HepG2 (cell line): ENCODE measurements at regions not wholly inside any gene's neighbourhood (a gene's known extent, or its start where the extent isn't known, plus 50 kb on each side); places are given as distances from the start of the nearest gene placed in this dataset.

Experiments
- ATAC-seq: fragments of 200-7000 bp; cut with Tn5 transposase; 3 replicates; pipeline ENCODE4 v1.9.1; 2020; ENCODE audit warnings: mild to moderate bottlenecking, moderate library complexity
- BruUV-seq: library from RNA; stranded (reverse); fragments of 400-500 nt; replicated peaks from 2 replicates; lab custom pipeline; 2021; lab: Mats Ljungman, UMichigan
- CTCF ChIA-PET: fragments of 300-600 bp; formaldehyde crosslinking; extraction: SDS; loops from one replicate; lab custom pipeline; 2021; ENCODE audit warnings: low total read pairs, inconsistent platforms, low intra/inter-chr PET ratio; lab: Yijun Ruan, JAX
- POLR2A ChIA-PET: fragments of 350-600 bp; sonication (Branson Sonifier 250); formaldehyde crosslinking; loops from one replicate; lab custom pipeline; 2020; ENCODE audit warnings: antibody characterized with exemption, inconsistent platforms; lab: Yijun Ruan, JAX
- DNase-seq: peaks from one replicate; pipeline ENCODE4 v3.0.0-alpha.2; 2015; ENCODE audit warnings: low spot score
- FAIRE-seq: peaks from 3 replicates; lab custom pipeline; 2011; peaks lifted over from hg19 to GRCh38; lab: Jason Lieb, UNC
- H2AFZ ChIP-seq: one replicate; pipeline ENCODE4 v1.6.1; 2011; ENCODE audit warnings: low read length, inconsistent platforms
- H3K27ac ChIP-seq: fragments of 300-600 bp; 3 replicates; pipeline ENCODE4 v1.8.0; 2011; ENCODE audit warnings: mixed run types, mild to moderate bottlenecking, mixed read lengths, low read length, inconsistent platforms; ENCODE audit not compliant: insufficient read depth; ENCODE audit errors: extremely low read length
- H3K27me3 ChIP-seq, 2 experiments: fragments of 200-600 bp in 1 of 2; 2 replicates in 1 of 2; 3 replicates in 1 of 2; pipeline versions ENCODE4 v1.6.0 to v1.8.0; 2011; ENCODE audit warnings: low read length in 2 of 2, mild to moderate bottlenecking in 2 of 2, moderate library complexity in 2 of 2, inconsistent platforms in 1 of 2; ENCODE audit not compliant: insufficient read depth in 2 of 2, control insufficient read depth in 1 of 2
- H3K36me3 ChIP-seq, 2 experiments: fragments of 200-600 bp in 1 of 2; replicated peaks in 1 of 2; 2 replicates in 1 of 2; 3 replicates in 1 of 2; pipeline versions ENCODE4 v1.5.1 to v1.8.0; 2011; ENCODE audit warnings: low read length in 2 of 2, inconsistent platforms in 1 of 2; ENCODE audit not compliant: insufficient read depth in 2 of 2, control insufficient read depth in 1 of 2
- H3K4me1 ChIP-seq: 2 replicates; pipeline ENCODE4 v1.5.1; 2012; ENCODE audit warnings: low read length, inconsistent platforms; ENCODE audit not compliant: insufficient read depth
- H3K4me2 ChIP-seq: 2 replicates; pipeline ENCODE4 v1.6.0; 2011; ENCODE audit warnings: low read depth, low read length, inconsistent platforms
- H3K4me3 ChIP-seq, 3 experiments: fragments of 200-600 bp in 1 of 3; sonication (generic), shearing (Covaris generic) in 1 of 3; replicated peaks in 1 of 3; 2 replicates each; pipeline ENCODE4 v1.5.1; 2011 to 2016; ENCODE audit warnings: low read length in 3 of 3, inconsistent platforms in 2 of 3, low read depth in 2 of 3, mild to moderate bottlenecking in 2 of 3, control low read depth in 1 of 3, mixed read lengths in 1 of 3; ENCODE audit not compliant: insufficient read depth in 1 of 3
- H3K79me2 ChIP-seq: one replicate; pipeline ENCODE4 v1.6.1; 2011; ENCODE audit warnings: low read length, inconsistent platforms; ENCODE audit not compliant: insufficient read depth
- H3K9ac ChIP-seq: 2 replicates; pipeline ENCODE4 v1.6.0; 2011; ENCODE audit warnings: mild to moderate bottlenecking, low read depth, low read length, inconsistent platforms; ENCODE audit not compliant: insufficient read depth
- H3K9me3 ChIP-seq: 2 replicates; pipeline ENCODE4 v1.5.1; 2012; ENCODE audit warnings: mild to moderate bottlenecking, low read length
- H4K20me1 ChIP-seq: 2 replicates; pipeline ENCODE4 v1.6.0; 2011; ENCODE audit warnings: inconsistent platforms, mild to moderate bottlenecking, low read length, moderate library complexity; ENCODE audit not compliant: insufficient read depth
- GATAD1 ChIP-seq: IDR thresholded peaks from 2 replicates; pipeline ENCODE4 v1.6.1; 2016; ENCODE audit warnings: missing genetic modification reagents, missing compliant biosample characterization
- HHEX ChIP-seq: IDR thresholded peaks from 2 replicates; pipeline ENCODE4 v1.6.1; 2016; ENCODE audit warnings: control low read depth
- HNRNPLL ChIP-seq: fragments of 200-400 bp; formaldehyde crosslinking; IDR thresholded peaks from 2 replicates; pipeline ENCODE4 v1.6.1; 2017; ENCODE audit warnings: mild to moderate bottlenecking, low read depth, low read length; ENCODE audit not compliant: poor library complexity, severe bottlenecking
- NR0B2 ChIP-seq: sonication (generic); formaldehyde crosslinking; IDR thresholded peaks from 2 replicates; pipeline ENCODE4 v1.4.0; 2020; ENCODE audit warnings: mild to moderate bottlenecking, missing genetic modification reagents
- PCBP2 ChIP-seq: fragments of 200-400 bp; formaldehyde crosslinking; optimal IDR thresholded peaks from 2 replicates; pipeline ENCODE3; 2018; ENCODE audit warnings: low read length, low read depth; ENCODE audit not compliant: poor library complexity, severe bottlenecking
- PHF20 ChIP-seq: sonication (generic); formaldehyde crosslinking; IDR thresholded peaks from 2 replicates; pipeline ENCODE4 v1.5.0; 2020; ENCODE audit warnings: mild to moderate bottlenecking, missing genetic modification reagents
- SP5 ChIP-seq: IDR thresholded peaks from 2 replicates; pipeline ENCODE4 v1.6.1; 2016; ENCODE audit warnings: low read depth, borderline replicate concordance
- TBX3 ChIP-seq: fragments of 450-650 bp; IDR thresholded peaks from 2 replicates; pipeline ENCODE4 v1.6.1; 2017; ENCODE audit warnings: antibody characterized with exemption, mild to moderate bottlenecking, inconsistent platforms, borderline replicate concordance
- ZNF12 ChIP-seq: sonication (generic); formaldehyde crosslinking; IDR thresholded peaks from 2 replicates; pipeline ENCODE4 v1.5.0; 2020; ENCODE audit warnings: missing genetic modification reagents
- ZNF547 ChIP-seq: sonication (generic); formaldehyde crosslinking; IDR thresholded peaks from 2 replicates; pipeline ENCODE4 v1.5.1; 2020; ENCODE audit warnings: mild to moderate bottlenecking, missing genetic modification reagents
- ZNF562 ChIP-seq: sonication (generic); formaldehyde crosslinking; IDR thresholded peaks from 2 replicates; pipeline ENCODE4 v1.8.0; 2022; ENCODE audit warnings: missing genetic modification reagents, borderline replicate concordance
- ZNF615 ChIP-seq: sonication (generic); formaldehyde crosslinking; IDR thresholded peaks from 2 replicates; pipeline ENCODE4 v1.5.0; 2020; ENCODE audit warnings: mild to moderate bottlenecking, missing genetic modification reagents, borderline replicate concordance
- ZNF749 ChIP-seq: sonication (generic); formaldehyde crosslinking; IDR thresholded peaks from 2 replicates; pipeline ENCODE4 v1.8.0; 2022; ENCODE audit warnings: mild to moderate bottlenecking, missing genetic modification reagents, moderate library complexity, borderline replicate concordance
- ZNF891 ChIP-seq: sonication (generic); formaldehyde crosslinking; IDR thresholded peaks from 2 replicates; pipeline ENCODE4 v1.5.0; 2020; ENCODE audit warnings: mild to moderate bottlenecking, missing genetic modification reagents
- WGBS: methylation state at CpG from one replicate; pipeline ENCODE4 v1.1.6; 2017; ENCODE audit warnings: low lambda C conversion rate; 5-methylcytosine and 5-hydroxymethylcytosine counted together
- in situ Hi-C: cut with HindIII; loops from 2 replicates; pipeline ENCODE4 v1.10.0; 2017; ENCODE audit warnings: low pct_unique_long_range_greater_than_20kb; ENCODE audit not compliant: extremely low pct_ligation_motif_present
- intact Hi-C: fragments of 100-400 bp; cut with micrococcal nuclease; formaldehyde crosslinking; loops from one replicate; pipeline ENCODE4 v1.10.0; 2022; ENCODE audit not compliant: unreplicated experiment
- TF ChIP-seq, protein P1 (sequence below): sonication (generic); formaldehyde crosslinking; IDR thresholded peaks from 2 replicates; pipeline ENCODE4 v1.4.0; 2020; ENCODE audit warnings: low read depth, mild to moderate bottlenecking, missing genetic modification reagents
- TF ChIP-seq, protein P2 (sequence below): sonication (generic); formaldehyde crosslinking; IDR thresholded peaks from 2 replicates; pipeline ENCODE4 v1.8.1; 2023; ENCODE audit warnings: mild to moderate bottlenecking, missing genetic modification reagents, borderline replicate concordance
- TF ChIP-seq, protein P3 (sequence below): sonication (generic); formaldehyde crosslinking; IDR thresholded peaks from 2 replicates; pipeline ENCODE4; 2020; ENCODE audit warnings: missing genetic modification reagents, mild to moderate bottlenecking, borderline replicate concordance

DNA sequence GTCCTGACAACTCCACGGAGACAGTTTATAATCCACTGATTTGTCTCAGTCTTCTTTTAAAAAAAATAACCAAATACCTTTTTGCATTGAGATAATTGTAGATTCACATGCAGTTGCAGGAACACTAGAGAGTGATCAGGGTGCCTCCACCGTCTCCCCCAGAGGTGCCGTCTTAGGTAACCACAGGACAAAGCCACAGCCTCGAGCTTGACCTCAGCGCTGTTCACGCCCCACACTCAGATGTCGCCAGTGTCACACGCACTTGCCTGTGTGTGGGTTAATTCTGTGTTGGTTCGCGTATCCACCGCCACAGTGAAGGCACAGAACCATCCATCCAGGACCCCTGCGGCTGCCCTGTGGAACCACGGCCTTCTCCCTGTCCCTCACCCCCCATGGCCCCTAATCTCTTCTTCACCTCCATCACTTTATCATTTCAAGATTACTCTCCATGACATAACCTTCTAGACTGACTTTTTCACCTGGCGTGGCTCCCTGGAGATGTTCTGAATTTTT, 295.0 kb upstream of the HDAC4 start:
- H3K4me3 ChIP-seq = no peak overlapping the region
- in situ Hi-C loops = no loop called here
- H3K9me3 ChIP-seq = no peaks in the 10 kb centered on the region
- FAIRE-seq (no peak), DNase-seq (no peak), ATAC-seq (no peak)
- H3K27ac ChIP-seq = no peak overlapping the region
- no peak overlapping the region for H2AFZ ChIP-seq
- H3K9ac ChIP-seq = no peak overlapping the region
- H3K4me2 ChIP-seq = no peak overlapping the region
- H4K20me1 ChIP-seq = no peaks in the 10 kb centered on the region; the same call in 1 of the 2 replicates
- H3K27me3 ChIP-seq = peaks cover 5 to 56% of the 10 kb centered on the region in 2 experiments; a peak in 4 of 5 replicates
- ChIA-PET POLR2A (no interaction called here), CTCF (no interaction called here)
- TF ChIP-seq, protein P1, sequence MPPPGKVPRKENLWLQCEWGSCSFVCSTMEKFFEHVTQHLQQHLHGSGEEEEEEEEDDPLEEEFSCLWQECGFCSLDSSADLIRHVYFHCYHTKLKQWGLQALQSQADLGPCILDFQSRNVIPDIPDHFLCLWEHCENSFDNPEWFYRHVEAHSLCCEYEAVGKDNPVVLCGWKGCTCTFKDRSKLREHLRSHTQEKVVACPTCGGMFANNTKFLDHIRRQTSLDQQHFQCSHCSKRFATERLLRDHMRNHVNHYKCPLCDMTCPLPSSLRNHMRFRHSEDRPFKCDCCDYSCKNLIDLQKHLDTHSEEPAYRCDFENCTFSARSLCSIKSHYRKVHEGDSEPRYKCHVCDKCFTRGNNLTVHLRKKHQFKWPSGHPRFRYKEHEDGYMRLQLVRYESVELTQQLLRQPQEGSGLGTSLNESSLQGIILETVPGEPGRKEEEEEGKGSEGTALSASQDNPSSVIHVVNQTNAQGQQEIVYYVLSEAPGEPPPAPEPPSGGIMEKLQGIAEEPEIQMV = no peak
- no peak for TF ChIP-seq HNRNPLL
- TF ChIP-seq HHEX (CRISPR knock-in tag) = no peak
- no peak for TF ChIP-seq TBX3
- no peak for TF ChIP-seq ZNF615 (CRISPR knock-in tag)
- no peak for TF ChIP-seq GATAD1
- TF ChIP-seq ZNF749 = no peak
- TF ChIP-seq, protein P2, sequence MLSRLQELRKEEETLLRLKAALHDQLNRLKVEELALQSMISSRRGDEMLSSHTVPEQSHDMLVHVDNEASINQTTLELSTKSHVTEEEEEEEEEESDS = no peak
- no peak for TF ChIP-seq NR0B2 (CRISPR knock-in tag)
- no peak for TF ChIP-seq PCBP2
- TF ChIP-seq SP5 (CRISPR knock-in tag) = no peak
- TF ChIP-seq ZNF562 (CRISPR knock-in tag) = no peak
- TF ChIP-seq, protein P3, sequence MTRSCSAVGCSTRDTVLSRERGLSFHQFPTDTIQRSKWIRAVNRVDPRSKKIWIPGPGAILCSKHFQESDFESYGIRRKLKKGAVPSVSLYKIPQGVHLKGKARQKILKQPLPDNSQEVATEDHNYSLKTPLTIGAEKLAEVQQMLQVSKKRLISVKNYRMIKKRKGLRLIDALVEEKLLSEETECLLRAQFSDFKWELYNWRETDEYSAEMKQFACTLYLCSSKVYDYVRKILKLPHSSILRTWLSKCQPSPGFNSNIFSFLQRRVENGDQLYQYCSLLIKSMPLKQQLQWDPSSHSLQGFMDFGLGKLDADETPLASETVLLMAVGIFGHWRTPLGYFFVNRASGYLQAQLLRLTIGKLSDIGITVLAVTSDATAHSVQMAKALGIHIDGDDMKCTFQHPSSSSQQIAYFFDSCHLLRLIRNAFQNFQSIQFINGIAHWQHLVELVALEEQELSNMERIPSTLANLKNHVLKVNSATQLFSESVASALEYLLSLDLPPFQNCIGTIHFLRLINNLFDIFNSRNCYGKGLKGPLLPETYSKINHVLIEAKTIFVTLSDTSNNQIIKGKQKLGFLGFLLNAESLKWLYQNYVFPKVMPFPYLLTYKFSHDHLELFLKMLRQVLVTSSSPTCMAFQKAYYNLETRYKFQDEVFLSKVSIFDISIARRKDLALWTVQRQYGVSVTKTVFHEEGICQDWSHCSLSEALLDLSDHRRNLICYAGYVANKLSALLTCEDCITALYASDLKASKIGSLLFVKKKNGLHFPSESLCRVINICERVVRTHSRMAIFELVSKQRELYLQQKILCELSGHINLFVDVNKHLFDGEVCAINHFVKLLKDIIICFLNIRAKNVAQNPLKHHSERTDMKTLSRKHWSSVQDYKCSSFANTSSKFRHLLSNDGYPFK (CRISPR knock-in tag) = no peak
- no peak for TF ChIP-seq ZNF12 (CRISPR knock-in tag)
- TF ChIP-seq ZNF547 (CRISPR knock-in tag) = no peak
- TF ChIP-seq PHF20 (CRISPR knock-in tag) = no peak
- no peak for TF ChIP-seq ZNF891
- no peaks in the 10 kb centered on the region for H3K4me1 ChIP-seq
- no TSS peak for BruUV-seq
- intact Hi-C loops = no loop called here
- 47% methylated on average over 14 of the region's 14 CpGs for WGBS
- H3K79me2 ChIP-seq = no peaks in the 10 kb centered on the region
- no peaks in the 10 kb centered on the region for H3K36me3 ChIP-seq
